Thyroid gland (tissue), 4 donors: ENCODE measurements at regions not wholly inside any gene's neighbourhood (a gene's known extent, or its start where the extent isn't known, plus 50 kb on each side); places are given as distances from the start of the nearest gene placed in this dataset.
"Not testable (repeated sequence)": the region's sequence is repeated elsewhere in the genome, so short reads cannot be mapped to it uniquely, and the experiment has no call there.

Experiments
- DNase-seq, 2 donors: peaks; one replicate each; pipeline ENCODE4 v3.0.0-alpha.2; 2019
- H3K27ac ChIP-seq, 3 donors: fragments of 200-600 bp; sonication (generic); 1 replicate in 2 of 3; 2 replicates in 1 of 3; pipeline ENCODE4 v1.5.1; 2016 to 2019; ENCODE audit warnings: mild to moderate bottlenecking in 1 of 3, moderate library complexity in 1 of 3
- H3K27me3 ChIP-seq: fragments of 200-600 bp; sonication (generic); one replicate; pipeline ENCODE4 v1.5.1; 2019
- H3K36me3 ChIP-seq, 2 donors: fragments of 200-600 bp; sonication (generic); one replicate each; pipeline ENCODE4 v1.5.1; 2016 to 2019
- H3K4me1 ChIP-seq, 2 donors: fragments of 200-600 bp; sonication (generic); one replicate each; pipeline ENCODE4 v1.5.1; 2017 to 2019
- H3K4me3 ChIP-seq, 3 donors: fragments of 200-600 bp; sonication (generic); replicated peaks in 1 of 3; 1 replicate in 2 of 3; 2 replicates in 1 of 3; pipeline ENCODE4 v1.5.1; 2016; ENCODE audit warnings: mild to moderate bottlenecking in 1 of 3
- H3K9me3 ChIP-seq: fragments of 200-600 bp; sonication (generic); one replicate; pipeline ENCODE4 v1.5.1; 2017
- CTCF ChIP-seq, 6 experiments: fragments of 200-600 bp in 3 of 6; fragments of 450-650 bp in 3 of 6; sonication (generic) in 3 of 6; IDR thresholded peaks; one replicate each; pipeline ENCODE4 v1.5.1; 2016 to 2019; ENCODE audit warnings: antibody characterized with exemption in 6 of 6, mild to moderate bottlenecking in 2 of 6, inconsistent platforms in 1 of 6, moderate library complexity in 1 of 6
- POLR2A ChIP-seq, 2 donors: fragments of 450-650 bp; IDR thresholded peaks; one replicate each; pipeline ENCODE4 v1.6.1; 2017; ENCODE audit warnings: antibody characterized with exemption in 2 of 2, mild to moderate bottlenecking in 2 of 2, moderate library complexity in 1 of 2
- WGBS, 2 donors: methylation state at CpG; one replicate each; pipeline ENCODE4 v1.1.5; 2017; 5-methylcytosine and 5-hydroxymethylcytosine counted together
- intact Hi-C: fragments of 100-400 bp; cut with DNase I; formaldehyde crosslinking; loops from one replicate; pipeline ENCODE4 v1.15.1; 2023

GRCh38 chr5:99020698-99021048 is 91.9 kb upstream of the CHD1 start:
- H3K4me1 ChIP-seq, result no peaks in the 10 kb centered on the region
- H3K27me3 ChIP-seq, result no peaks in the 10 kb centered on the region
- no peak for DNase-seq
- H3K9me3 ChIP-seq, result no peaks in the 10 kb centered on the region
- no peak for TF ChIP-seq POLR2A (IDR thresholded peaks at IDR 0.05)
- TF ChIP-seq CTCF (IDR thresholded peaks at IDR 0.05), result no peak
- no peak overlapping the region for H3K27ac ChIP-seq
- no peak overlapping the region for H3K4me3 ChIP-seq
- intact Hi-C loops, result no loop called here
- H3K36me3 ChIP-seq, result no peaks in the 10 kb centered on the region

- H3K27ac ChIP-seq, result no peak overlapping the region
- intact Hi-C loops, result no loop called here
- no peaks in the 10 kb centered on the region for H3K9me3 ChIP-seq
- no peak overlapping the region for H3K4me3 ChIP-seq
- DNase-seq, result no peak
- 35 to 37% methylated on average over 3 of the region's 3 CpGs for WGBS, 2 donors
- no peak for TF ChIP-seq CTCF (IDR thresholded peaks at IDR 0.05)
- no peak for TF ChIP-seq POLR2A (IDR thresholded peaks at IDR 0.05)
- no peaks in the 10 kb centered on the region for H3K27me3 ChIP-seq
- no peaks in the 10 kb centered on the region for H3K4me1 ChIP-seq
- no peaks in the 10 kb centered on the region for H3K36me3 ChIP-seq
Observed at GRCh38 chr5:99019812-99020697, 91.2 kb upstream of the CHD1 start.

GRCh38 chr5:99019254-99019653 is 90.4 kb upstream of the CHD1 start:
- TF ChIP-seq POLR2A (IDR thresholded peaks at IDR 0.05) (no peak), CTCF (IDR thresholded peaks at IDR 0.05) (no peak)
- H3K27me3 ChIP-seq, result no peaks in the 10 kb centered on the region
- no peak for DNase-seq
- H3K27ac ChIP-seq, result no peak overlapping the region
- H3K4me3 ChIP-seq, result no peak overlapping the region
- WGBS, 2 donors, result 91% methylated on average over 6 of the region's 6 CpGs
- no peaks in the 10 kb centered on the region for H3K4me1 ChIP-seq
- intact Hi-C loops, result no loop called here
- H3K36me3 ChIP-seq, result no peaks in the 10 kb centered on the region
- no peaks in the 10 kb centered on the region for H3K9me3 ChIP-seq

GRCh38 chr5:99010294-99010693 is 81.5 kb upstream of the CHD1 start:
- TF ChIP-seq POLR2A (IDR thresholded peaks at IDR 0.05), result no peak
- no peak for TF ChIP-seq CTCF (IDR thresholded peaks at IDR 0.05)
- Histone ChIP-seq H3K36me3 (no peaks in the 10 kb centered on the region), H3K27ac (no peak overlapping the region), H3K9me3 (no peaks in the 10 kb centered on the region), H3K27me3 (no peaks in the 10 kb centered on the region), H3K4me1 (no peaks in the 10 kb centered on the region), H3K4me3 (no peak overlapping the region)
- WGBS, 2 donors, result 100% methylated on average over 1 of the region's 3 CpGs; no CpG with 5 or more reads in 1 of the 2 donors
- intact Hi-C loops, result no loop called here
- no peak for DNase-seq

GRCh38 chr5:99008009-99008408 is 79.2 kb upstream of the CHD1 start:
- intact Hi-C loops, H3K36me3 ChIP-seq, H3K27ac ChIP-seq, H3K4me1 ChIP-seq, H3K27me3 ChIP-seq, H3K4me3 ChIP-seq, DNase-seq, H3K9me3 ChIP-seq: not testable (repeated sequence)
- WGBS, 2 donors, result 81 to 86% methylated on average over 2 of the region's 2 CpGs
